SU-DHL-6 (cell line): ENCODE measurements at regions not wholly inside any gene's neighbourhood (a gene's known extent, or its start where the extent isn't known, plus 50 kb on each side); places are given as distances from the start of the nearest gene placed in this dataset.

Source experiments
- H2AFZ ChIP-seq: fragments of 200-600 bp; sonication (generic); 2 replicates; pipeline ENCODE4 v1.6.1; 2014; ENCODE audit warnings: low read depth, mild to moderate bottlenecking, moderate library complexity, mixed read lengths, antibody characterized with exemption, low read length; ENCODE audit not compliant: severe bottlenecking
- H3F3A ChIP-seq: fragments of 200-600 bp; shearing (Covaris generic); 2 replicates; pipeline ENCODE4 v1.6.0; 2016; ENCODE audit warnings: antibody characterized with exemption, mild to moderate bottlenecking; ENCODE audit not compliant: insufficient read depth
- H3K27ac ChIP-seq: fragments of 200-600 bp; sonication (generic); 2 replicates; pipeline ENCODE4 v1.5.1; 2016; ENCODE audit warnings: low read depth, mild to moderate bottlenecking, low read length, moderate library complexity, mixed read lengths
- H3K27me3 ChIP-seq: fragments of 200-600 bp; sonication (generic), shearing (Covaris generic); 2 replicates; pipeline ENCODE4 v1.6.0; 2014; ENCODE audit warnings: mild to moderate bottlenecking, low read length
- H3K36me3 ChIP-seq: fragments of 200-600 bp; sonication (generic); 2 replicates; pipeline ENCODE4 v1.6.1; 2014; ENCODE audit warnings: mild to moderate bottlenecking, low read length, mixed read lengths
- H3K4me2 ChIP-seq: fragments of 300-600, 200-600 bp; shearing (Covaris generic), sonication (generic); 2 replicates; pipeline ENCODE4 v1.6.0; 2014; ENCODE audit warnings: low read length, low read depth, mild to moderate bottlenecking; ENCODE audit not compliant: poor library complexity, severe bottlenecking
- H3K4me3 ChIP-seq: fragments of 200-600 bp; sonication (generic); 2 replicates; pipeline ENCODE4 v1.5.1; 2014; ENCODE audit warnings: antibody characterized with exemption, low read length, mild to moderate bottlenecking, mixed read lengths; ENCODE audit not compliant: insufficient read depth, poor library complexity, severe bottlenecking
- H3K79me2 ChIP-seq: fragments of 200-600 bp; sonication (generic); 2 replicates; pipeline ENCODE4 v1.6.1; 2014; ENCODE audit warnings: mild to moderate bottlenecking, low read length, moderate library complexity; ENCODE audit not compliant: insufficient read depth
- H3K9ac ChIP-seq: fragments of 200-600 bp; sonication (generic); 2 replicates; pipeline ENCODE4 v1.7.0; 2014; ENCODE audit warnings: mild to moderate bottlenecking, low read length
- H3K9me2 ChIP-seq: fragments of 200-600 bp; sonication (generic); replicated peaks from 2 replicates; pipeline ENCODE4 v1.6.1; 2014; ENCODE audit warnings: low read length; ENCODE audit not compliant: insufficient read depth
- H3K9me3 ChIP-seq: fragments of 200-600 bp; sonication (generic); 2 replicates; pipeline ENCODE4 v1.6.1; 2014; ENCODE audit warnings: low read length, mixed read lengths; ENCODE audit not compliant: insufficient read depth
- H4K20me1 ChIP-seq: fragments of 200-600 bp; sonication (generic); 2 replicates; pipeline ENCODE4 v1.6.1; 2014; ENCODE audit warnings: low read depth, mild to moderate bottlenecking, antibody characterized with exemption, low read length, moderate library complexity, mixed read lengths
- CTCF ChIP-seq: fragments of 200-600 bp; sonication (generic); IDR thresholded peaks from one replicate; pipeline ENCODE4 v1.5.1; 2017; ENCODE audit warnings: antibody characterized with exemption, mild to moderate bottlenecking, low read length, moderate library complexity; ENCODE audit not compliant: insufficient read depth, poor library complexity, severe bottlenecking
- EZH2phosphoT487 ChIP-seq: fragments of 200-600 bp; sonication (generic), shearing (Covaris generic); conservative IDR thresholded peaks from 2 replicates; pipeline ENCODE4 v1.6.1; 2018; ENCODE audit warnings: mild to moderate bottlenecking, antibody characterized with exemption, low read length, moderate library complexity, mixed read lengths

GRCh38 chr7:140230861-140231770, 54.3 kb upstream of the KDM7A start:
- Histone ChIP-seq H3K4me3 (peak overlapping the region; percentile 41), H3F3A (no peaks in the 10 kb centered on the region), H3K36me3 (no peaks in the 10 kb centered on the region), H3K27me3 (no peaks in the 10 kb centered on the region), H2AFZ (peak overlapping the region; percentile 35), H4K20me1 (no peaks in the 10 kb centered on the region), H3K9me2 (no peaks in the 10 kb centered on the region), H3K4me2 (peak overlapping the region; percentile 65), H3K27ac (no peak overlapping the region), H3K9me3 (no peaks in the 10 kb centered on the region), H3K79me2 (no peaks in the 10 kb centered on the region), H3K9ac (peak overlapping the region; percentile 41; the same call in 1 of the 2 replicates)
- TF ChIP-seq EZH2phosphoT487 (no peak), CTCF (no peak)

GRCh38 chr7:140230516-140230860, 53.7 kb upstream of the KDM7A start:
- Histone ChIP-seq H2AFZ (peak overlapping the region; percentile 57), H3F3A (no peaks in the 10 kb centered on the region), H4K20me1 (no peaks in the 10 kb centered on the region), H3K9me2 (no peaks in the 10 kb centered on the region), H3K79me2 (no peaks in the 10 kb centered on the region), H3K4me2 (peak overlapping the region; percentile 65), H3K27me3 (no peaks in the 10 kb centered on the region), H3K36me3 (no peaks in the 10 kb centered on the region), H3K4me3 (peak overlapping the region; percentile 42), H3K27ac (no peak overlapping the region; the same call in 1 of the 2 replicates), H3K9ac (peak overlapping the region; percentile 41; the same call in 1 of the 2 replicates), H3K9me3 (no peaks in the 10 kb centered on the region)
- TF ChIP-seq CTCF (no peak), EZH2phosphoT487 (no peak)

DNA sequence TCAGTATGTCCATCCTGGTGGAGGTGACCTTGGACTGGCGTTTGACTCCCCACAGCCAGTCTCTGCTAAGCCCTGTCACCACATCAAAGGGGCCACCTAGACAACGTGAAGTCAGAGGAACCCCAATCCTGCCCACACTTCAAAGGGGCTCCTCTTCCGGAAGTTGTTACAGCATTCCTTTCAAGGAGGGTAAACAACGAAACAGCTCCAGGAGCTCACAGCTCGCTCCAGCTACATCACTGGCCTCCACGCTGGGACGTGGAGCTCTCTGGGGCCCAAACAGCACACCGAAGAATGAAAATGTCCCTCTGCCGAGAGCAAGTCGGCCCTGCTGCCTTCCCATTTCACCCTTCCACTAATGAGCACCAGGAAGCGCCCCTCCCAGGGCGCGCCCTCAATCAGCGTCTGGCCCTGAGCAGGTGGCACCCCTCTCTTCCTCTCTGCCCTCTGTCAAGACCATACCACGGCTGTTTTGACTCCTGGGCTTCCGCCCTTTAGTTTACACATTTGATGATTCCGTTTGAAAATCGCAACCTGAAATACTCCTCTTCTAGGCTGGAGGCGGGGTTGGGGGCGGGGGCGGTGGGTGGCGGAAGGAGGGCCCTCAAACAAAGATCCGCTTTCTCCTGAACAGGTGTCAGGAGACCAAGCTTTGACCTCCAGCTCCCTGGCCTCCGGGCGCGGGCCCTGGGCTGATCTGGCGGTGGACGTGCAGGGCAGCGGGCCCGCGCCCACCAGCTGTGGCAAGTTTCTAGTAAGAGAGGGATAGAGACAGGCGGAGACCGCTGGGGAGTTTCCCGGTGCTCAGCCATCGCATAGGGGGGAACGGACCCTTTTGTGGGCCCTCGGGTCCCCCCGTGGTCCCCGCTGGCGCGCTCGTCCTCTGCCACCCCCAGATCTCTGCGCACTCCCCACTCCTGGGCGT, 53.1 kb upstream of the KDM7A start:
- Histone ChIP-seq H3K36me3 (no peaks in the 10 kb centered on the region), H3K27me3 (no peaks in the 10 kb centered on the region), H3K9ac (peak overlapping the region; percentile 41; the same call in 1 of the 2 replicates), H3K4me2 (peak overlapping the region; percentile 65), H3F3A (no peaks in the 10 kb centered on the region), H4K20me1 (no peaks in the 10 kb centered on the region), H3K9me2 (no peaks in the 10 kb centered on the region), H3K79me2 (no peaks in the 10 kb centered on the region), H3K9me3 (no peaks in the 10 kb centered on the region), H3K4me3 (peak overlapping the region; percentile 42), H3K27ac (peak overlapping the region; percentile 51), H2AFZ (peak overlapping the region; percentile 57)
- no peak for TF ChIP-seq EZH2phosphoT487
- no peak for TF ChIP-seq CTCF
